AG08395 (cell line): ENCODE measurements at regions not wholly inside any gene's neighbourhood (a gene's known extent, or its start where the extent isn't known, plus 50 kb on each side); places are given as distances from the start of the nearest gene placed in this dataset.

ENCODE experiments used
- DNase-seq: peaks from one replicate; pipeline ENCODE4 v3.0.0; 2012; ENCODE audit warnings: mixed read lengths, low spot score

GRCh38 chr3:178393824-178394223, 142.4 kb upstream of the KCNMB2 start:
- peak; percentile 70 for DNase-seq

GRCh38 chr3:178396318-178396717, 139.9 kb upstream of the KCNMB2 start:
- DNase-seq = no peak

- no peak for DNase-seq
These were observed 139.0 kb upstream of the KCNMB2 start for GRCh38 chr3:178397202-178397601.

GRCh38 chr3:178397836-178398235, 138.4 kb upstream of the KCNMB2 start:
- DNase-seq = no peak

GRCh38 chr3:178404961-178405360, 131.3 kb upstream of the KCNMB2 start:
- DNase-seq = no peak

GRCh38 chr3:178405531-178405930, 130.7 kb upstream of the KCNMB2 start:
- peak; percentile 25 for DNase-seq

- peak; percentile 64 for DNase-seq
These were observed 130.0 kb upstream of the KCNMB2 start for GRCh38 chr3:178406206-178406605.

GRCh38 chr3:178415384-178415783, 120.9 kb upstream of the KCNMB2 start:
- DNase-seq = no peak

- no peak for DNase-seq
These were observed 118.5 kb upstream of the KCNMB2 start for GRCh38 chr3:178417736-178418135.

GRCh38 chr3:178419071-178419470, 117.2 kb upstream of the KCNMB2 start:
- DNase-seq = no peak

GRCh38 chr3:178420033-178420432, 116.2 kb upstream of the KCNMB2 start:
- DNase-seq = no peak

GRCh38 chr3:178421069-178421468, 115.2 kb upstream of the KCNMB2 start:
- DNase-seq = no peak

GRCh38 chr3:178422406-178422805, 113.8 kb upstream of the KCNMB2 start:
- no peak for DNase-seq

GRCh38 chr3:178428037-178428436, 108.2 kb upstream of the KCNMB2 start:
- DNase-seq = no peak

- DNase-seq = peak; percentile 22
These were observed 101.9 kb upstream of the KCNMB2 start for GRCh38 chr3:178434206-178434805.

GRCh38 chr3:178435575-178435974, 100.7 kb upstream of the KCNMB2 start:
- DNase-seq = no peak

- peak; percentile 79 for DNase-seq
These were observed 99.5 kb upstream of the KCNMB2 start for GRCh38 chr3:178436773-178437172.

GRCh38 chr3:178437236-178437635, 99.0 kb upstream of the KCNMB2 start:
- no peak for DNase-seq

GRCh38 chr3:178439504-178439903, 96.7 kb upstream of the KCNMB2 start:
- DNase-seq = peak; percentile 76

GRCh38 chr3:178440043-178440442, 96.2 kb upstream of the KCNMB2 start:
- DNase-seq = no peak

- DNase-seq = no peak
These were observed 92.6 kb upstream of the KCNMB2 start for GRCh38 chr3:178443634-178444033.

- DNase-seq = no peak
These were observed 91.1 kb upstream of the KCNMB2 start for GRCh38 chr3:178445139-178445538.

GRCh38 chr3:178446059-178446458, 90.2 kb upstream of the KCNMB2 start:
- no peak for DNase-seq

- no peak for DNase-seq
These were observed 85.8 kb upstream of the KCNMB2 start for GRCh38 chr3:178450476-178450875.

- no peak for DNase-seq
These were observed 84.4 kb upstream of the KCNMB2 start for GRCh38 chr3:178451799-178452198.
